ENCODE measurements at regions not wholly inside any gene's neighbourhood (a gene's known extent, or its start where the extent isn't known, plus 50 kb on each side); places are given as distances from the start of the nearest gene placed in this dataset.
A peak's percentile ranks its signal among the peaks of the same experiment; 100 is the strongest.

DNA sequence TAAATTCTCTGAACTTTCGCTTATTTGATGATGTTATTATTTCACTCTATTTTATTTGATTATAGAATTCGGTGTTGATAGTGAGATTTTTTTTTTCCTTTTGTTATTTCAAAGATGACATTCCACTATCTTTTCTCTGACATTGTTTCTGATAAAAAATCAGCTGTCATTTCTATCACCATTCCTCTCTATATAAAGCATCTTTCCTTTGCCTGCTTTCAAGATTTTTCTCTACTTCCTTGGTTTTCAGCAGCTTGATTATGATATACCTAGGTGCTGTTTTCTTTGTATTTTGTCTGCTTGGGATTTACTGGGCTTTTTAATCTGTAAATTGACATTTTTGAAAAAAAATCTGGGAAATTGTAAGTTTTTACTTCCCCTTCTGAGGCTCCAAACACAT lies 344.0 kb downstream of the HLX start:
- TF ChIP-seq ISL1 (CRISPR knock-in tag; IDR thresholded peaks at IDR 0.05) = no peak
- TF ChIP-seq PATZ1 (CRISPR knock-in tag; IDR thresholded peaks at IDR 0.05; ENCODE audit: borderline replicate concordance) = no peak
- TF ChIP-seq RARB (CRISPR knock-in tag; IDR thresholded peaks at IDR 0.05) = no peak
- no peak for TF ChIP-seq ZNF70 (CRISPR knock-in tag; IDR thresholded peaks at IDR 0.05)
- 0 out of 2 replicates have a peak, but pooled peaks have one; percentile 13 for TF ChIP-seq TOX (CRISPR knock-in tag; IDR thresholded peaks at IDR 0.05; ENCODE audit: borderline replicate concordance)
- no peak for TF ChIP-seq ZFP30 (CRISPR knock-in tag; IDR thresholded peaks at IDR 0.05)
